ENCODE measurements at regions not wholly inside any gene's neighbourhood (a gene's known extent, or its start where the extent isn't known, plus 50 kb on each side); places are given as distances from the start of the nearest gene placed in this dataset.
"Not testable (repeated sequence)": the region's sequence is repeated elsewhere in the genome, so short reads cannot be mapped to it uniquely, and the experiment has no call there.

- H3K9me3 Mint-ChIP-seq; H3K4me3 Mint-ChIP-seq; H3K4me2 ChIP-seq (replicated peaks; ENCODE audit: extremely low read depth, low read length, poor library complexity, severe bottlenecking); H3K36me3 Mint-ChIP-seq; H3K36me3 ChIP-seq (replicated peaks in 1 of 2; ENCODE audit: control insufficient read depth in 1 of 2, insufficient read depth in 2 of 2, low read length in 2 of 2); H3K79me2 ChIP-seq (ENCODE audit: insufficient read depth, low read length); DNase-seq; H3K27ac Mint-ChIP-seq; H3K9me3 ChIP-seq (replicated peaks in 1 of 2; ENCODE audit: control insufficient read depth in 1 of 2, insufficient read depth in 1 of 2, low read length in 2 of 2); H3K4me1 ChIP-seq (ENCODE audit: control insufficient read depth in 1 of 2, insufficient read depth in 2 of 2, low read length in 2 of 2); H3K4me1 Mint-ChIP-seq; intact Hi-C loops (cut with micrococcal nuclease); H3K4me3 ChIP-seq (replicated peaks in 1 of 3; ENCODE audit: low read depth in 2 of 3, low read length in 3 of 3); H3K27me3 ChIP-seq (ENCODE audit: control insufficient read depth in 2 of 2, insufficient read depth in 2 of 2, low read length in 2 of 2); H3K9ac ChIP-seq (ENCODE audit: insufficient read depth, low read length, poor library complexity, severe bottlenecking); H4K20me1 ChIP-seq (ENCODE audit: insufficient read depth, low read length); H3K27me3 Mint-ChIP-seq (ENCODE audit: low read depth in 3 of 3); H2AFZ ChIP-seq (ENCODE audit: insufficient read depth, low read depth, low read length, poor library complexity, severe bottlenecking); H3K27ac ChIP-seq (ENCODE audit: low read depth in 1 of 2, low read length in 2 of 2): not testable (repeated sequence)
- WGBS (ENCODE audit: insufficient coverage): no CpG with 5 or more reads among the region's 2 CpGs
Observed at GRCh38 chr5:34096033-34096432, 53.0 kb upstream of the C1QTNF3 start.

GRCh38 chr5:34099891-34100290 is 56.9 kb upstream of the C1QTNF3 start:
- H3K36me3 ChIP-seq (replicated peaks in 1 of 2; ENCODE audit: control insufficient read depth in 1 of 2, insufficient read depth in 2 of 2, low read length in 2 of 2); H3K4me3 ChIP-seq (replicated peaks in 1 of 3; ENCODE audit: low read depth in 2 of 3, low read length in 3 of 3); H3K4me1 Mint-ChIP-seq; H3K4me1 ChIP-seq (ENCODE audit: control insufficient read depth in 1 of 2, insufficient read depth in 2 of 2, low read length in 2 of 2); H3K36me3 Mint-ChIP-seq; H3K9me3 Mint-ChIP-seq; H3K4me3 Mint-ChIP-seq; DNase-seq; intact Hi-C loops (cut with micrococcal nuclease); H3K27ac ChIP-seq (ENCODE audit: low read depth in 1 of 2, low read length in 2 of 2); H3K27me3 Mint-ChIP-seq (ENCODE audit: low read depth in 3 of 3); H3K9ac ChIP-seq (ENCODE audit: insufficient read depth, low read length, poor library complexity, severe bottlenecking); H2AFZ ChIP-seq (ENCODE audit: insufficient read depth, low read depth, low read length, poor library complexity, severe bottlenecking); H3K27ac Mint-ChIP-seq; H4K20me1 ChIP-seq (ENCODE audit: insufficient read depth, low read length); H3K79me2 ChIP-seq (ENCODE audit: insufficient read depth, low read length); H3K9me3 ChIP-seq (replicated peaks in 1 of 2; ENCODE audit: control insufficient read depth in 1 of 2, insufficient read depth in 1 of 2, low read length in 2 of 2); H3K27me3 ChIP-seq (ENCODE audit: control insufficient read depth in 2 of 2, insufficient read depth in 2 of 2, low read length in 2 of 2); H3K4me2 ChIP-seq (replicated peaks; ENCODE audit: extremely low read depth, low read length, poor library complexity, severe bottlenecking): not testable (repeated sequence)
- no CpG with 5 or more reads among the region's 3 CpGs for WGBS (ENCODE audit: insufficient coverage)

- H3K4me1 Mint-ChIP-seq; H2AFZ ChIP-seq (ENCODE audit: insufficient read depth, low read depth, low read length, poor library complexity, severe bottlenecking); H3K9me3 ChIP-seq (replicated peaks in 1 of 2; ENCODE audit: control insufficient read depth in 1 of 2, insufficient read depth in 1 of 2, low read length in 2 of 2); H3K9ac ChIP-seq (ENCODE audit: insufficient read depth, low read length, poor library complexity, severe bottlenecking); H3K27ac ChIP-seq (ENCODE audit: low read depth in 1 of 2, low read length in 2 of 2); H3K4me3 ChIP-seq (replicated peaks in 1 of 3; ENCODE audit: low read depth in 2 of 3, low read length in 3 of 3); H4K20me1 ChIP-seq (ENCODE audit: insufficient read depth, low read length); H3K4me2 ChIP-seq (replicated peaks; ENCODE audit: extremely low read depth, low read length, poor library complexity, severe bottlenecking); H3K36me3 Mint-ChIP-seq; H3K27ac Mint-ChIP-seq; H3K4me3 Mint-ChIP-seq; H3K27me3 ChIP-seq (ENCODE audit: control insufficient read depth in 2 of 2, insufficient read depth in 2 of 2, low read length in 2 of 2); H3K4me1 ChIP-seq (ENCODE audit: control insufficient read depth in 1 of 2, insufficient read depth in 2 of 2, low read length in 2 of 2); H3K79me2 ChIP-seq (ENCODE audit: insufficient read depth, low read length); H3K9me3 Mint-ChIP-seq; intact Hi-C loops (cut with micrococcal nuclease); H3K27me3 Mint-ChIP-seq (ENCODE audit: low read depth in 3 of 3); DNase-seq; H3K36me3 ChIP-seq (replicated peaks in 1 of 2; ENCODE audit: control insufficient read depth in 1 of 2, insufficient read depth in 2 of 2, low read length in 2 of 2): not testable (repeated sequence)
Observed at GRCh38 chr5:34101567-34101966, 58.6 kb upstream of the C1QTNF3 start.

- H2AFZ ChIP-seq (ENCODE audit: insufficient read depth, low read depth, low read length, poor library complexity, severe bottlenecking); H3K9ac ChIP-seq (ENCODE audit: insufficient read depth, low read length, poor library complexity, severe bottlenecking); H3K4me3 ChIP-seq (replicated peaks in 1 of 3; ENCODE audit: low read depth in 2 of 3, low read length in 3 of 3); H3K36me3 Mint-ChIP-seq; H3K4me1 Mint-ChIP-seq; H3K27me3 Mint-ChIP-seq (ENCODE audit: low read depth in 3 of 3); intact Hi-C loops (cut with micrococcal nuclease); DNase-seq; H3K27ac Mint-ChIP-seq; H4K20me1 ChIP-seq (ENCODE audit: insufficient read depth, low read length); H3K9me3 Mint-ChIP-seq; H3K27me3 ChIP-seq (ENCODE audit: control insufficient read depth in 2 of 2, insufficient read depth in 2 of 2, low read length in 2 of 2); H3K79me2 ChIP-seq (ENCODE audit: insufficient read depth, low read length); H3K4me3 Mint-ChIP-seq; H3K4me2 ChIP-seq (replicated peaks; ENCODE audit: extremely low read depth, low read length, poor library complexity, severe bottlenecking); H3K27ac ChIP-seq (ENCODE audit: low read depth in 1 of 2, low read length in 2 of 2); H3K4me1 ChIP-seq (ENCODE audit: control insufficient read depth in 1 of 2, insufficient read depth in 2 of 2, low read length in 2 of 2); H3K36me3 ChIP-seq (replicated peaks in 1 of 2; ENCODE audit: control insufficient read depth in 1 of 2, insufficient read depth in 2 of 2, low read length in 2 of 2); H3K9me3 ChIP-seq (replicated peaks in 1 of 2; ENCODE audit: control insufficient read depth in 1 of 2, insufficient read depth in 1 of 2, low read length in 2 of 2): not testable (repeated sequence)
- WGBS (ENCODE audit: insufficient coverage): no CpG with 5 or more reads among the region's 2 CpGs
Observed at GRCh38 chr5:34108897-34109296, 65.9 kb upstream of the C1QTNF3 start.

- H3K27ac Mint-ChIP-seq; H2AFZ ChIP-seq (ENCODE audit: insufficient read depth, low read depth, low read length, poor library complexity, severe bottlenecking); H3K4me1 Mint-ChIP-seq; DNase-seq; H3K79me2 ChIP-seq (ENCODE audit: insufficient read depth, low read length); H3K4me3 Mint-ChIP-seq; H3K36me3 Mint-ChIP-seq; intact Hi-C loops (cut with micrococcal nuclease); H3K4me3 ChIP-seq (replicated peaks in 1 of 3; ENCODE audit: low read depth in 2 of 3, low read length in 3 of 3); H3K4me2 ChIP-seq (replicated peaks; ENCODE audit: extremely low read depth, low read length, poor library complexity, severe bottlenecking); H3K4me1 ChIP-seq (ENCODE audit: control insufficient read depth in 1 of 2, insufficient read depth in 2 of 2, low read length in 2 of 2); H3K36me3 ChIP-seq (replicated peaks in 1 of 2; ENCODE audit: control insufficient read depth in 1 of 2, insufficient read depth in 2 of 2, low read length in 2 of 2); H3K27me3 Mint-ChIP-seq (ENCODE audit: low read depth in 3 of 3); H4K20me1 ChIP-seq (ENCODE audit: insufficient read depth, low read length); H3K27me3 ChIP-seq (ENCODE audit: control insufficient read depth in 2 of 2, insufficient read depth in 2 of 2, low read length in 2 of 2); H3K9me3 ChIP-seq (replicated peaks in 1 of 2; ENCODE audit: control insufficient read depth in 1 of 2, insufficient read depth in 1 of 2, low read length in 2 of 2); H3K9ac ChIP-seq (ENCODE audit: insufficient read depth, low read length, poor library complexity, severe bottlenecking); H3K27ac ChIP-seq (ENCODE audit: low read depth in 1 of 2, low read length in 2 of 2): not testable (repeated sequence)
- WGBS (ENCODE audit: insufficient coverage): 100% methylated on average over 1 of the region's 3 CpGs
- peaks cover 8 to 21% (median 11%) of the 10 kb centered on the region in 7 donors for H3K9me3 Mint-ChIP-seq
Observed at GRCh38 chr5:34124280-34124679, 81.3 kb upstream of the C1QTNF3 start.

All from CD14-positive monocyte (primary cell).